PFSK-1 (cell line): ENCODE measurements at regions not wholly inside any gene's neighbourhood (a gene's known extent, or its start where the extent isn't known, plus 50 kb on each side); places are given as distances from the start of the nearest gene placed in this dataset.

Experiments
- POLR2AphosphoS5 ChIP-seq: IDR thresholded peaks from 2 replicates; pipeline ENCODE4 v1.6.1; 2012; ENCODE audit warnings: low read depth, mild to moderate bottlenecking, control low read depth, low read length, moderate library complexity
- TAF1 ChIP-seq: IDR thresholded peaks from 2 replicates; pipeline ENCODE4 v1.6.1; 2012; ENCODE audit warnings: low read length, control low read depth, borderline replicate concordance; ENCODE audit not compliant: insufficient read depth

- TF ChIP-seq POLR2AphosphoS5, result no peak
- no peak for TF ChIP-seq TAF1
These were observed 572.0 kb upstream of the TBX3 start for GRCh38 chr12:115255962-115256361.
